Right atrium auricular region (tissue), 2 donors: ENCODE measurements at regions not wholly inside any gene's neighbourhood (a gene's known extent, or its start where the extent isn't known, plus 50 kb on each side); places are given as distances from the start of the nearest gene placed in this dataset.

Experiments used
- DNase-seq: peaks from one replicate; pipeline ENCODE4 v3.0.0-alpha.2; 2019; ENCODE audit warnings: low spot score
- H3K27ac ChIP-seq, 2 donors: fragments of 200-600 bp; sonication (generic); 1 replicate in 1 of 2; 2 replicates in 1 of 2; pipeline ENCODE4 v1.5.1; 2016 to 2019
- H3K27me3 ChIP-seq, 2 donors: fragments of 200-600 bp; sonication (generic); one replicate each; pipeline versions ENCODE4 v1.5.1 to v1.6.0; 2017 to 2019
- H3K36me3 ChIP-seq: fragments of 200-600 bp; sonication (generic); one replicate; pipeline ENCODE4 v1.5.1; 2016
- H3K4me1 ChIP-seq, 2 donors: fragments of 200-600 bp; sonication (generic); one replicate each; pipeline versions ENCODE4 v1.5.1 to v1.6.0; 2017 to 2019
- H3K4me3 ChIP-seq, 2 donors: fragments of 200-600 bp; sonication (generic); 1 replicate in 1 of 2; 2 replicates in 1 of 2; pipeline ENCODE4 v1.5.1; 2017 to 2019; ENCODE audit warnings: mild to moderate bottlenecking in 1 of 2, moderate library complexity in 1 of 2
- H3K9me3 ChIP-seq, 2 donors: fragments of 200-600 bp; sonication (generic); one replicate each; pipeline ENCODE4 v1.5.1; 2019
- TF ChIP-seq, protein P1 (sequence below), 2 donors: fragments of 200-600 bp; sonication (generic); IDR thresholded peaks; one replicate each; pipeline ENCODE4 v1.5.1; 2019; ENCODE audit warnings: antibody characterized with exemption in 2 of 2

GRCh38 chr10:43940898-43941837 lies 292.5 kb upstream of the ZNF32 start:
- H3K9me3 ChIP-seq: no peaks in the 10 kb centered on the region
- no peak overlapping the region for H3K27ac ChIP-seq
- TF ChIP-seq, protein P1, sequence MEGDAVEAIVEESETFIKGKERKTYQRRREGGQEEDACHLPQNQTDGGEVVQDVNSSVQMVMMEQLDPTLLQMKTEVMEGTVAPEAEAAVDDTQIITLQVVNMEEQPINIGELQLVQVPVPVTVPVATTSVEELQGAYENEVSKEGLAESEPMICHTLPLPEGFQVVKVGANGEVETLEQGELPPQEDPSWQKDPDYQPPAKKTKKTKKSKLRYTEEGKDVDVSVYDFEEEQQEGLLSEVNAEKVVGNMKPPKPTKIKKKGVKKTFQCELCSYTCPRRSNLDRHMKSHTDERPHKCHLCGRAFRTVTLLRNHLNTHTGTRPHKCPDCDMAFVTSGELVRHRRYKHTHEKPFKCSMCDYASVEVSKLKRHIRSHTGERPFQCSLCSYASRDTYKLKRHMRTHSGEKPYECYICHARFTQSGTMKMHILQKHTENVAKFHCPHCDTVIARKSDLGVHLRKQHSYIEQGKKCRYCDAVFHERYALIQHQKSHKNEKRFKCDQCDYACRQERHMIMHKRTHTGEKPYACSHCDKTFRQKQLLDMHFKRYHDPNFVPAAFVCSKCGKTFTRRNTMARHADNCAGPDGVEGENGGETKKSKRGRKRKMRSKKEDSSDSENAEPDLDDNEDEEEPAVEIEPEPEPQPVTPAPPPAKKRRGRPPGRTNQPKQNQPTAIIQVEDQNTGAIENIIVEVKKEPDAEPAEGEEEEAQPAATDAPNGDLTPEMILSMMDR (IDR thresholded peaks at IDR 0.05): no peak
- H3K4me3 ChIP-seq: no peak overlapping the region
- no peaks in the 10 kb centered on the region for H3K36me3 ChIP-seq
- peaks cover 0 to 46% of the 10 kb centered on the region in 2 donors for H3K4me1 ChIP-seq
- peak; percentile 48 for DNase-seq
- no peaks in the 10 kb centered on the region for H3K27me3 ChIP-seq

DNA sequence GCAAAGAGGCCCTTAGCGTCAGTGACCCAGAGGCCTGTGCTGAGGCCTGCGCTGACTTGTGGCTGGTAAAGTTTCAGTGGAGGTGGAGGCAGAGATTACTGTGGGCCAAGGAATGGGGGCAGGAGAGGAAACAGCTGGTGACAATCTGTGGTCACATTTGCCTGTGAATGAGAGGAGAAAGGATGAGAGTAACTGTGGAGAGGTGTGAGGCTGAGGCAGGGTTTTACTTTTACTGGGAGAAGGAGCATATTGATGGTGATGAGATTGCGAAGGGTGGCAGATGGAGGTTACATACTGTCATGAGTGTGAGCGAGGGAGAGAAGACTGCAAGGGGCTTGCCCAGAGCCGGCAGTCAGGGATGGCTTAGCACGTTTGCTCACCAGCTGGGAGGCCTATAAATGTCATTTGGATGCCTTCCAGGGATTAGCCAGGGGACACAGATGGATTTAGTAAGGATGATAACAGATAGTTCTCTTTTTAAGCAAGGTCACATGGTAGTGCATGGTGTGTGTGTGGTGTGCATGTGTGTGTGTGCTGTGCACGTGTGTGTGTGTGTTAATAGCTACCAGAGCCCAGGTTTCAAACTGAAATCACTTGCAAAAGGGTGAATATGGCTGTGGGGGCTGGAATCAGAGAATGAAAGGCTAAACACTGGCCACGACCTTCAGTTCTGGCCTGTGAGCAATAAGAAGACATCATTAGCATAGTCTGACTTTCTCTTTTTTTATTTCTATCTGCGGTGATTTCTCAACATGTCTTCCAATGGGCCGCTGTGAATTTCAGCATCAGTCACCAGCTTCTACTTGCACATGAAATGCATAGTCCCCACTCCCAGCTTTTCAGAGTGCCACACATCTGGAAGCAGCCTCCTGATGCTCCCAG lies 291.5 kb upstream of the ZNF32 start:
- peak; percentile 54 for DNase-seq
- no peak overlapping the region for H3K4me3 ChIP-seq
- no peaks in the 10 kb centered on the region for H3K27me3 ChIP-seq
- H3K27ac ChIP-seq: peak overlapping the region in 1 of 2 donors; percentile 26
- H3K9me3 ChIP-seq: no peaks in the 10 kb centered on the region
- H3K4me1 ChIP-seq: peaks cover 0 to 41% of the 10 kb centered on the region in 2 donors
- H3K36me3 ChIP-seq: no peaks in the 10 kb centered on the region
- TF ChIP-seq, protein P1 (IDR thresholded peaks at IDR 0.05): no peak

- Histone ChIP-seq H3K36me3 (no peaks in the 10 kb centered on the region), H3K4me3 (no peak overlapping the region), H3K27me3 (no peaks in the 10 kb centered on the region), H3K9me3 (peaks cover 0 to 3% of the 10 kb centered on the region in 2 donors), H3K4me1 (peaks cover 0 to 39% of the 10 kb centered on the region in 2 donors), H3K27ac (peak overlapping the region in 1 of 2 donors; percentile 26)
- TF ChIP-seq, protein P1 (IDR thresholded peaks at IDR 0.05): no peak
- DNase-seq: no peak
These were observed 290.8 kb upstream of the ZNF32 start for GRCh38 chr10:43939389-43939938.

GRCh38 chr10:43938810-43939209 lies 290.1 kb upstream of the ZNF32 start:
- H3K27ac ChIP-seq: no peak overlapping the region
- H3K27me3 ChIP-seq: no peaks in the 10 kb centered on the region
- no peaks in the 10 kb centered on the region for H3K36me3 ChIP-seq
- H3K4me3 ChIP-seq: no peak overlapping the region
- peak; percentile 55 for DNase-seq
- H3K9me3 ChIP-seq: peaks cover 0 to 6% of the 10 kb centered on the region in 2 donors
- H3K4me1 ChIP-seq: peaks cover 0 to 39% of the 10 kb centered on the region in 2 donors
- TF ChIP-seq, protein P1 (IDR thresholded peaks at IDR 0.05): no peak

- no peak overlapping the region for H3K4me3 ChIP-seq
- peaks cover 0 to 6% of the 10 kb centered on the region in 2 donors for H3K4me1 ChIP-seq
- TF ChIP-seq, protein P1 (IDR thresholded peaks at IDR 0.05): no peak
- H3K36me3 ChIP-seq: no peaks in the 10 kb centered on the region
- H3K27ac ChIP-seq: no peak overlapping the region
- H3K27me3 ChIP-seq: no peaks in the 10 kb centered on the region
- H3K9me3 ChIP-seq: peaks cover 0 to 6% of the 10 kb centered on the region in 2 donors
- no peak for DNase-seq
These were observed 282.7 kb upstream of the ZNF32 start for GRCh38 chr10:43931308-43931930.
